ENCODE measurements at regions not wholly inside any gene's neighbourhood (a gene's known extent, or its start where the extent isn't known, plus 50 kb on each side); places are given as distances from the start of the nearest gene placed in this dataset.

DNA sequence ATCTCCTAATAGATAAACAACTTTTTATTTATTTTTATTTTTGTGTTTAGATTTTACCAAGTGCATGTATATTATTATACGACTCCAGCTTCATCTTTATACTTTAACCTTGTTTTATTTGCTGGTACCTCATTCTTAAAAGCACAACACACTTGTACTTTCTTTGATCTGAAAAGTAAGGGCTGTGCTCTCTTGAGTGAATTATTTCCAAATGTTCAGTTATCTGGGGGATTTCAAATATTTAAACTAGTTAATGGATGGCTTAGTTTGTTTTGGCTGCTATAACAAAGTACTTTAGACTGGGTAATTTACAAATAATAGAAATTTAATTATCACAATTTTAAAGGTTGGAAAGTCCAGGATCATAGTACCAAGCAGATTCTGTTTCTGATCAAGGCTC lies 1148.2 kb upstream of the PCDH9 start:
- BruUV-seq (replicated peaks), result no TSS peak
- Histone ChIP-seq H3K4me1 (ENCODE audit: insufficient read depth, low read length, poor library complexity, severe bottlenecking) (no peaks in the 10 kb centered on the region), H3K27ac (ENCODE audit: low read depth, low read length, poor library complexity, severe bottlenecking) (no peak overlapping the region), H3K9me3 (ENCODE audit: low read depth, low read length, poor library complexity, severe bottlenecking) (no peaks in the 10 kb centered on the region), H3K36me3 (ENCODE audit: insufficient read depth, low read length, poor library complexity, severe bottlenecking) (no peaks in the 10 kb centered on the region), H3K27me3 (replicated peaks; ENCODE audit: insufficient read depth, low read depth, low read length, poor library complexity) (no peaks in the 10 kb centered on the region), H3K4me3 (ENCODE audit: low read depth, low read length, poor library complexity, severe bottlenecking) (no peak overlapping the region)
- intact Hi-C loops (cut with micrococcal nuclease; ENCODE audit: unreplicated experiment), result no loop called here
- POLR2A ChIA-PET (ENCODE audit: low non-redundant PET), result no interaction called here
- TF ChIP-seq, protein P1, sequence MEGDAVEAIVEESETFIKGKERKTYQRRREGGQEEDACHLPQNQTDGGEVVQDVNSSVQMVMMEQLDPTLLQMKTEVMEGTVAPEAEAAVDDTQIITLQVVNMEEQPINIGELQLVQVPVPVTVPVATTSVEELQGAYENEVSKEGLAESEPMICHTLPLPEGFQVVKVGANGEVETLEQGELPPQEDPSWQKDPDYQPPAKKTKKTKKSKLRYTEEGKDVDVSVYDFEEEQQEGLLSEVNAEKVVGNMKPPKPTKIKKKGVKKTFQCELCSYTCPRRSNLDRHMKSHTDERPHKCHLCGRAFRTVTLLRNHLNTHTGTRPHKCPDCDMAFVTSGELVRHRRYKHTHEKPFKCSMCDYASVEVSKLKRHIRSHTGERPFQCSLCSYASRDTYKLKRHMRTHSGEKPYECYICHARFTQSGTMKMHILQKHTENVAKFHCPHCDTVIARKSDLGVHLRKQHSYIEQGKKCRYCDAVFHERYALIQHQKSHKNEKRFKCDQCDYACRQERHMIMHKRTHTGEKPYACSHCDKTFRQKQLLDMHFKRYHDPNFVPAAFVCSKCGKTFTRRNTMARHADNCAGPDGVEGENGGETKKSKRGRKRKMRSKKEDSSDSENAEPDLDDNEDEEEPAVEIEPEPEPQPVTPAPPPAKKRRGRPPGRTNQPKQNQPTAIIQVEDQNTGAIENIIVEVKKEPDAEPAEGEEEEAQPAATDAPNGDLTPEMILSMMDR (conservative IDR thresholded peaks at IDR 0.05; ENCODE audit: low read depth, low read length), result no peak
- TF ChIP-seq EZH2 (IDR thresholded peaks at IDR 0.05; ENCODE audit: borderline replicate concordance, low read depth, low read length, poor library complexity, severe bottlenecking), result no peak
- no peak for DNase-seq (ENCODE audit: low spot score)
- CTCF ChIA-PET, result no interaction called here

DNA sequence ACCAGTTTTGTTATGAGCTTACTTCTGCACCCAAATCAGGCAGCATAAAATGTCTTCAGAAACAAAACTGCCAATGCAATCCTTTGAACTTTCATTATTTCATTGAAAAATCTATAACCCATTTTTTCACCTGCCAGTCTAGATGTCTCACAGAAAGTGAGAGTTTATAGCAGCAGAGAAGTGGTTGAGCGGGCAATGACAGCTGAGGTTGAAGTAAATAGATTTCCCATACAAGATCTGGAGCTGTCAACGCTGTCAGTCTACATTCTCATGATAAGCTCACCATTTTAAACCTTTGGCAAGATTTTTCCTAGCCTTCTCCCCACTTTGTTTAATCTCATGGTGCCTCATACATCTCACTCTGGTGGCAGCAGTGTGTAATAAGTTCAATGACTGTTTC lies 1144.9 kb upstream of the PCDH9 start:
- CTCF ChIA-PET, result no interaction called here
- no TSS peak for BruUV-seq (replicated peaks)
- intact Hi-C loops (cut with micrococcal nuclease; ENCODE audit: unreplicated experiment), result no loop called here
- no peaks in the 10 kb centered on the region for H3K4me1 ChIP-seq (ENCODE audit: insufficient read depth, low read length, poor library complexity, severe bottlenecking)
- POLR2A ChIA-PET (ENCODE audit: low non-redundant PET), result no interaction called here
- no peaks in the 10 kb centered on the region for H3K36me3 ChIP-seq (ENCODE audit: insufficient read depth, low read length, poor library complexity, severe bottlenecking)
- no peak for DNase-seq (ENCODE audit: low spot score)
- TF ChIP-seq, protein P1 (conservative IDR thresholded peaks at IDR 0.05; ENCODE audit: low read depth, low read length), result no peak
- no peak for TF ChIP-seq EZH2 (IDR thresholded peaks at IDR 0.05; ENCODE audit: borderline replicate concordance, low read depth, low read length, poor library complexity, severe bottlenecking)
- no peaks in the 10 kb centered on the region for H3K27me3 ChIP-seq (replicated peaks; ENCODE audit: insufficient read depth, low read depth, low read length, poor library complexity)
- H3K4me3 ChIP-seq (ENCODE audit: low read depth, low read length, poor library complexity, severe bottlenecking), result no peak overlapping the region
- H3K9me3 ChIP-seq (ENCODE audit: low read depth, low read length, poor library complexity, severe bottlenecking), result no peaks in the 10 kb centered on the region
- H3K27ac ChIP-seq (ENCODE audit: low read depth, low read length, poor library complexity, severe bottlenecking), result no peak overlapping the region

DNA sequence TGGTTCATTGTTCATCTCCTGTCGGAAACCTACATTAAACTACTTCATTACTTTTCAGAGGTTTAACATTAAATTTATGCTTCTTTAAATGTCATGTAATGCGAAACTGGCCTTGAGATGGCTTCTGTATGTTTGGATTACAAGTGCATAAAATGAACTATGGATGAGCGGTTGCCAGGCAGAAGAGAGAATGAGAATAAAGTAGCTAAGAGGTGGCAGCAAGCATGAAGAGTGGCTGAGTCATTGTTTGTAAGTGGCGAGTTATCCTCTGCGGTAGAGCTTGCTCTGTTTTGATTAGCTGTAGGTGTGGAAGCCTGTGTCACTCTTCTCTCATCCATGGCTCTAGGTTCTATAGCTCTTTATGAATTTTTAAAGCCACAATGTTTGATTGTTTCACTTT lies 1139.6 kb upstream of the PCDH9 start:
- no TSS peak for BruUV-seq (replicated peaks)
- H3K4me3 ChIP-seq (ENCODE audit: low read depth, low read length, poor library complexity, severe bottlenecking), result no peak overlapping the region
- no peak overlapping the region for H3K27ac ChIP-seq (ENCODE audit: low read depth, low read length, poor library complexity, severe bottlenecking)
- no peak for DNase-seq (ENCODE audit: low spot score)
- intact Hi-C loops (cut with micrococcal nuclease; ENCODE audit: unreplicated experiment), result no loop called here
- TF ChIP-seq, protein P1 (conservative IDR thresholded peaks at IDR 0.05; ENCODE audit: low read depth, low read length), result no peak
- TF ChIP-seq EZH2 (IDR thresholded peaks at IDR 0.05; ENCODE audit: borderline replicate concordance, low read depth, low read length, poor library complexity, severe bottlenecking), result no peak
- H3K36me3 ChIP-seq (ENCODE audit: insufficient read depth, low read length, poor library complexity, severe bottlenecking), result no peaks in the 10 kb centered on the region
- no peaks in the 10 kb centered on the region for H3K9me3 ChIP-seq (ENCODE audit: low read depth, low read length, poor library complexity, severe bottlenecking)
- CTCF ChIA-PET, result no interaction called here
- no peaks in the 10 kb centered on the region for H3K27me3 ChIP-seq (replicated peaks; ENCODE audit: insufficient read depth, low read depth, low read length, poor library complexity)
- H3K4me1 ChIP-seq (ENCODE audit: insufficient read depth, low read length, poor library complexity, severe bottlenecking), result no peaks in the 10 kb centered on the region
- POLR2A ChIA-PET (ENCODE audit: low non-redundant PET), result no interaction called here

Measured in A673 (cell line).